K562 (cell line): ENCODE measurements at regions not wholly inside any gene's neighbourhood (a gene's known extent, or its start where the extent isn't known, plus 50 kb on each side); places are given as distances from the start of the nearest gene placed in this dataset.

Experiments used
- CHD1 ChIP-seq: fragments of 200-600 bp; sonication (generic); IDR thresholded peaks from one replicate; pipeline ENCODE4 v1.6.1; 2012; ENCODE audit warnings: mild to moderate bottlenecking, moderate library complexity, low read length, inconsistent platforms
- FOS ChIP-seq: IDR thresholded peaks from 3 replicates; pipeline ENCODE4 v1.6.1; 2011; ENCODE audit not compliant: insufficient read length; ENCODE audit errors: extremely low read depth
- HEY1 ChIP-seq: fragments of 250-450 bp; sonication (Bioruptor Pico); IDR thresholded peaks from 2 replicates; pipeline ENCODE4 v1.5.0; 2020; ENCODE audit warnings: mild to moderate bottlenecking, moderate library complexity, borderline replicate concordance
- MAFF ChIP-seq: IDR thresholded peaks from 2 replicates; pipeline ENCODE4 v1.6.1; 2012; ENCODE audit warnings: low read length, improper control_type of control experiment
- NR4A1 ChIP-seq, 2 experiments: fragments of 250-450 bp in 1 of 2; fragments of 450-650 bp in 1 of 2; sonication (Bioruptor Pico) in 1 of 2; IDR thresholded peaks; 2 replicates each; pipeline versions ENCODE4 v1.4.0 to v1.6.1; 2016 to 2020; ENCODE audit warnings: mild to moderate bottlenecking in 2 of 2, missing compliant biosample characterization in 1 of 2, missing genetic modification characterization in 1 of 2, moderate library complexity in 1 of 2
- OTX1 ChIP-seq: fragments of 450-650 bp; formaldehyde crosslinking; IDR thresholded peaks from 2 replicates; pipeline ENCODE4 v1.4.0; 2022; ENCODE audit warnings: mild to moderate bottlenecking
- PBX2 ChIP-seq, 2 experiments: IDR thresholded peaks in 1 of 2; conservative IDR thresholded peaks in 1 of 2; 2 replicates each; pipeline ENCODE4 v1.6.1; 2016; ENCODE audit warnings: low read depth in 2 of 2, mild to moderate bottlenecking in 1 of 2, missing compliant biosample characterization in 1 of 2, missing genetic modification characterization in 1 of 2, moderate library complexity in 1 of 2
- RBBP5 ChIP-seq: fragments of 200-600 bp; sonication (generic); IDR thresholded peaks from 2 replicates; pipeline ENCODE4 v1.6.1; 2012; ENCODE audit warnings: borderline replicate concordance, mild to moderate bottlenecking, low read length, control low read depth, inconsistent platforms; ENCODE audit not compliant: insufficient read depth, poor library complexity, severe bottlenecking
- RBFOX2 ChIP-seq: fragments of 200-400 bp; formaldehyde crosslinking; IDR thresholded peaks from 2 replicates; pipeline ENCODE4 v1.6.1; 2017; ENCODE audit warnings: low read depth, mild to moderate bottlenecking, low read length, moderate library complexity
- RBM34 ChIP-seq: fragments of 200-400 bp; formaldehyde crosslinking; IDR thresholded peaks from 2 replicates; pipeline ENCODE4 v1.6.1; 2018; ENCODE audit warnings: low read length, borderline replicate concordance; ENCODE audit not compliant: insufficient read depth
- YY1 ChIP-seq, 3 experiments: IDR thresholded peaks; 2 replicates each; pipeline ENCODE4 v1.6.1; 2011; ENCODE audit warnings: low read length in 2 of 3, mild to moderate bottlenecking in 2 of 3, moderate library complexity in 2 of 3, borderline replicate concordance in 1 of 3, control low read depth in 1 of 3, low read depth in 1 of 3; ENCODE audit not compliant: insufficient read depth in 3 of 3, insufficient replicate concordance in 2 of 3, control insufficient read depth in 1 of 3, insufficient read length in 1 of 3; ENCODE audit errors: extremely low read depth in 1 of 3
- ZNF217 ChIP-seq: sonication (generic); formaldehyde crosslinking; IDR thresholded peaks from 2 replicates; pipeline ENCODE4 v1.8.0; 2022; ENCODE audit warnings: mild to moderate bottlenecking, missing genetic modification reagents
- ZNF24 ChIP-seq: fragments of 450-650 bp; IDR thresholded peaks from 2 replicates; pipeline ENCODE4 v1.6.1; 2016
- ZNF253 ChIP-seq: fragments of 250-450 bp; sonication (Bioruptor Pico); conservative IDR thresholded peaks from 2 replicates; pipeline ENCODE4 v1.6.1; 2021; ENCODE audit warnings: mild to moderate bottlenecking
- ZNF444 ChIP-seq: fragments of 250-450 bp; sonication (Bioruptor Pico); IDR thresholded peaks from 2 replicates; pipeline ENCODE4 v1.4.0; 2020; ENCODE audit warnings: mild to moderate bottlenecking, moderate library complexity
- ZNF507 ChIP-seq: conservative IDR thresholded peaks from 2 replicates; pipeline ENCODE4 v1.6.1; 2017; ENCODE audit warnings: missing genetic modification characterization, missing compliant biosample characterization
- TF ChIP-seq, protein P1 (sequence below): fragments of 450-650 bp; IDR thresholded peaks from one replicate; pipeline ENCODE4 v1.6.1; 2018; ENCODE audit warnings: mild to moderate bottlenecking, moderate library complexity; ENCODE audit not compliant: partially characterized antibody
- TF ChIP-seq, protein P2 (sequence below): sonication (generic); formaldehyde crosslinking; IDR thresholded peaks from 2 replicates; pipeline ENCODE4 v1.8.1; 2023; ENCODE audit warnings: mild to moderate bottlenecking, missing genetic modification reagents, moderate library complexity
- TF ChIP-seq, protein P3 (sequence below): fragments of 250-450 bp; sonication (Bioruptor Pico); IDR thresholded peaks from 2 replicates; pipeline ENCODE4 v1.4.0; 2020; ENCODE audit warnings: mild to moderate bottlenecking

- TF ChIP-seq RBM34 (no peak), FOS (no peak), ZNF24 (no peak), ZNF253 (CRISPR knock-in tag) (no peak), NR4A1 (CRISPR knock-in tag; IDR thresholded peaks at IDR 0.05) (no peak), NR4A1 (tag; IDR thresholded peaks at IDR 0.05) (0 out of 2 replicates have a peak, but pooled peaks have one; percentile 56), PBX2 (CRISPR knock-in tag; IDR thresholded peaks at IDR 0.05; ENCODE audit: low read depth) (no peak), PBX2 (tag; conservative IDR thresholded peaks at IDR 0.05; ENCODE audit: low read depth) (no peak), MAFF (no peak), ZNF217 (no peak), YY1 (IDR thresholded peaks at IDR 0.05; ENCODE audit: borderline replicate concordance in 1 of 3, control insufficient read depth in 1 of 3, extremely low read depth in 1 of 3, insufficient read depth in 3 of 3, insufficient read length in 1 of 3, insufficient replicate concordance in 2 of 3, low read depth in 1 of 3, low read length in 2 of 3) (no peak), ZNF444 (CRISPR knock-in tag) (0 out of 2 replicates have a peak, but pooled peaks have one; percentile 8), HEY1 (CRISPR knock-in tag) (no peak), RBFOX2 (no peak), CHD1 (no peak), ZNF507 (tag) (peak; percentile 40; the same call in 1 of the 2 replicates), RBBP5 (no peak), OTX1 (CRISPR knock-in tag) (no peak)
- TF ChIP-seq, protein P1, sequence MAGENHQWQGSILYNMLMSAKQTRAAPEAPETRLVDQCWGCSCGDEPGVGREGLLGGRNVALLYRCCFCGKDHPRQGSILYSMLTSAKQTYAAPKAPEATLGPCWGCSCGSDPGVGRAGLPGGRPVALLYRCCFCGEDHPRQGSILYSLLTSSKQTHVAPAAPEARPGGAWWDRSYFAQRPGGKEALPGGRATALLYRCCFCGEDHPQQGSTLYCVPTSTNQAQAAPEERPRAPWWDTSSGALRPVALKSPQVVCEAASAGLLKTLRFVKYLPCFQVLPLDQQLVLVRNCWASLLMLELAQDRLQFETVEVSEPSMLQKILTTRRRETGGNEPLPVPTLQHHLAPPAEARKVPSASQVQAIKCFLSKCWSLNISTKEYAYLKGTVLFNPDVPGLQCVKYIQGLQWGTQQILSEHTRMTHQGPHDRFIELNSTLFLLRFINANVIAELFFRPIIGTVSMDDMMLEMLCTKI = no peak
- TF ChIP-seq, protein P2, sequence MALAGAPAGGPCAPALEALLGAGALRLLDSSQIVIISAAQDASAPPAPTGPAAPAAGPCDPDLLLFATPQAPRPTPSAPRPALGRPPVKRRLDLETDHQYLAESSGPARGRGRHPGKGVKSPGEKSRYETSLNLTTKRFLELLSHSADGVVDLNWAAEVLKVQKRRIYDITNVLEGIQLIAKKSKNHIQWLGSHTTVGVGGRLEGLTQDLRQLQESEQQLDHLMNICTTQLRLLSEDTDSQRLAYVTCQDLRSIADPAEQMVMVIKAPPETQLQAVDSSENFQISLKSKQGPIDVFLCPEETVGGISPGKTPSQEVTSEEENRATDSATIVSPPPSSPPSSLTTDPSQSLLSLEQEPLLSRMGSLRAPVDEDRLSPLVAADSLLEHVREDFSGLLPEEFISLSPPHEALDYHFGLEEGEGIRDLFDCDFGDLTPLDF (CRISPR knock-in tag) = no peak
- TF ChIP-seq, protein P3, sequence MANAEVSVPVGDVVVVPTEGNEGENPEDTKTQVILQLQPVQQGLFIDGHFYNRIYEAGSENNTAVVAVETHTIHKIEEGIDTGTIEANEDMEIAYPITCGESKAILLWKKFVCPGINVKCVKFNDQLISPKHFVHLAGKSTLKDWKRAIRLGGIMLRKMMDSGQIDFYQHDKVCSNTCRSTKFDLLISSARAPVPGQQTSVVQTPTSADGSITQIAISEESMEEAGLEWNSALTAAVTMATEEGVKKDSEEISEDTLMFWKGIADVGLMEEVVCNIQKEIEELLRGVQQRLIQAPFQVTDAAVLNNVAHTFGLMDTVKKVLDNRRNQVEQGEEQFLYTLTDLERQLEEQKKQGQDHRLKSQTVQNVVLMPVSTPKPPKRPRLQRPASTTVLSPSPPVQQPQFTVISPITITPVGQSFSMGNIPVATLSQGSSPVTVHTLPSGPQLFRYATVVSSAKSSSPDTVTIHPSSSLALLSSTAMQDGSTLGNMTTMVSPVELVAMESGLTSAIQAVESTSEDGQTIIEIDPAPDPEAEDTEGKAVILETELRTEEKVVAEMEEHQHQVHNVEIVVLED (CRISPR knock-in tag) = no peak
Measured at GRCh38 chr18:22468554-22468891, 50.8 kb upstream of the CTAGE1 start (continued).
